Tibial artery (tissue), 4 donors: ENCODE measurements at regions not wholly inside any gene's neighbourhood (a gene's known extent, or its start where the extent isn't known, plus 50 kb on each side); places are given as distances from the start of the nearest gene placed in this dataset.

Source experiments
- DNase-seq, 2 donors: peaks; one replicate each; pipeline ENCODE4 v3.0.0-alpha.2; 2019
- H3K27ac ChIP-seq, 2 donors: fragments of 200-600 bp; sonication (generic) in 1 of 2; 1 replicate in 1 of 2; 2 replicates in 1 of 2; pipeline ENCODE4 v1.5.1; 2018 to 2019; ENCODE audit warnings: mild to moderate bottlenecking in 1 of 2
- H3K27me3 ChIP-seq, 2 donors: fragments of 200-600 bp; sonication (generic) in 1 of 2; one replicate each; pipeline versions ENCODE4 v1.5.1 to v1.6.0; 2016 to 2019
- H3K36me3 ChIP-seq, 3 donors: fragments of 200-600 bp; sonication (generic) in 2 of 3; one replicate each; pipeline ENCODE4 v1.5.1; 2016 to 2019; ENCODE audit warnings: mild to moderate bottlenecking in 2 of 3
- H3K4me1 ChIP-seq, 4 donors: fragments of 200-600 bp; sonication (generic) in 2 of 4; 1 replicate in 3 of 4; 2 replicates in 1 of 4; pipeline ENCODE4 v1.5.1; 2016 to 2019
- H3K4me3 ChIP-seq, 2 donors: fragments of 200-600 bp; sonication (generic) in 1 of 2; 1 replicate in 1 of 2; 2 replicates in 1 of 2; pipeline ENCODE4 v1.5.1; 2018 to 2019; ENCODE audit warnings: mild to moderate bottlenecking in 2 of 2
- H3K9me3 ChIP-seq, 3 donors: fragments of 200-600 bp; sonication (generic) in 1 of 3; one replicate each; pipeline ENCODE4 v1.5.1; 2016 to 2019
- intact Hi-C: fragments of 100-400 bp; cut with DNase I; formaldehyde crosslinking; loops from one replicate; pipeline ENCODE4 v1.15.0; 2023; ENCODE audit warnings: low total_unique reads
- TF ChIP-seq, protein P1 (sequence below), 2 experiments: fragments of 200-600 bp in 1 of 2; fragments of 450-650 bp in 1 of 2; IDR thresholded peaks; one replicate each; pipeline ENCODE4 v1.5.1; 2017 to 2019; ENCODE audit warnings: antibody characterized with exemption in 2 of 2, mild to moderate bottlenecking in 1 of 2, moderate library complexity in 1 of 2

DNA sequence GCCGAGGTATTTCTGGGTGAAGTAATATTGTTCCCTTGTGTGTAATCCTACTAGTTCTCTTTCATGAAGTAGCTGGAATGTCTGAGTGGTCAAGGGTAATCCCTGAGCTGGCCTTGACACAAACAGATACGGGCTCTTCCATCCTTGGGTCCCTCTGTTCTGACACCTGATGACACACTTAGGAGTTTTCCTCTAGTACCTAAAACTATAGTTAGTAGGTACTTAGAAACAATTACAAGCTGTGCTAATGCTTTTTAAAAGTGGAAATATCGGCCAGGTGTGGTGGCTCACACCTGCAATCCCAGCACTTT lies 59.2 kb upstream of the IL1R1 start:
- no peaks in the 10 kb centered on the region for H3K36me3 ChIP-seq
- H3K4me3 ChIP-seq, result no peak overlapping the region
- intact Hi-C loops, result no loop called here
- TF ChIP-seq, protein P1, sequence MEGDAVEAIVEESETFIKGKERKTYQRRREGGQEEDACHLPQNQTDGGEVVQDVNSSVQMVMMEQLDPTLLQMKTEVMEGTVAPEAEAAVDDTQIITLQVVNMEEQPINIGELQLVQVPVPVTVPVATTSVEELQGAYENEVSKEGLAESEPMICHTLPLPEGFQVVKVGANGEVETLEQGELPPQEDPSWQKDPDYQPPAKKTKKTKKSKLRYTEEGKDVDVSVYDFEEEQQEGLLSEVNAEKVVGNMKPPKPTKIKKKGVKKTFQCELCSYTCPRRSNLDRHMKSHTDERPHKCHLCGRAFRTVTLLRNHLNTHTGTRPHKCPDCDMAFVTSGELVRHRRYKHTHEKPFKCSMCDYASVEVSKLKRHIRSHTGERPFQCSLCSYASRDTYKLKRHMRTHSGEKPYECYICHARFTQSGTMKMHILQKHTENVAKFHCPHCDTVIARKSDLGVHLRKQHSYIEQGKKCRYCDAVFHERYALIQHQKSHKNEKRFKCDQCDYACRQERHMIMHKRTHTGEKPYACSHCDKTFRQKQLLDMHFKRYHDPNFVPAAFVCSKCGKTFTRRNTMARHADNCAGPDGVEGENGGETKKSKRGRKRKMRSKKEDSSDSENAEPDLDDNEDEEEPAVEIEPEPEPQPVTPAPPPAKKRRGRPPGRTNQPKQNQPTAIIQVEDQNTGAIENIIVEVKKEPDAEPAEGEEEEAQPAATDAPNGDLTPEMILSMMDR (IDR thresholded peaks at IDR 0.05), result no peak
- peak overlapping the region; percentile 21 to 46 for H3K27ac ChIP-seq
- no peak for DNase-seq
- no peaks in the 10 kb centered on the region for H3K9me3 ChIP-seq
- H3K4me1 ChIP-seq, result peaks cover 0 to 22% (median 5%) of the 10 kb centered on the region in 4 donors
- H3K27me3 ChIP-seq, result no peaks in the 10 kb centered on the region

- H3K4me1 ChIP-seq, result peaks cover 0 to 22% (median 5%) of the 10 kb centered on the region in 4 donors
- H3K36me3 ChIP-seq, result no peaks in the 10 kb centered on the region
- DNase-seq, result no peak
- TF ChIP-seq, protein P1 (IDR thresholded peaks at IDR 0.05), result no peak
- no peak overlapping the region for H3K4me3 ChIP-seq
- no peaks in the 10 kb centered on the region for H3K9me3 ChIP-seq
- intact Hi-C loops, result no loop called here
- no peaks in the 10 kb centered on the region for H3K27me3 ChIP-seq
- H3K27ac ChIP-seq, result no peak overlapping the region
These were observed 57.9 kb upstream of the IL1R1 start for GRCh38 chr2:102084651-102085050.

DNA sequence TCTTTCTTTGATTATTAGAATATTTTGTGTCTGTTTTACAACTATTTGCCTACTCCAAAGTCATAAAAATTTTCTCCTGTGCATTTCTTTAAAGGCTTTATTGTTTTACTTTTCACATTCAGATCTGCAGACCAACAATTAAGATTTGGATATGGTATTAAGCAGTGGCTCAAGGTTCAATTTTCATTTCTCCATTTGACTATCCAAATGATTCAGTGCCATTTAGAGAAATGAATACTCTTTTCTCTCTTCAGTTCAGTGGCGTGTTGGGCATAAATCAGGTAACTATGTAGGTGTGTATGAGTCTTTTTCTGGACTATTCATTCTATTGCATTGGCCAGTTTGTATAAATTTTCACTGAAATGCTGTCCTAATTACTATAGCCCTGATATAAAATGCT lies 57.3 kb upstream of the IL1R1 start:
- intact Hi-C loops, result no loop called here
- no peak overlapping the region for H3K27ac ChIP-seq

DNA sequence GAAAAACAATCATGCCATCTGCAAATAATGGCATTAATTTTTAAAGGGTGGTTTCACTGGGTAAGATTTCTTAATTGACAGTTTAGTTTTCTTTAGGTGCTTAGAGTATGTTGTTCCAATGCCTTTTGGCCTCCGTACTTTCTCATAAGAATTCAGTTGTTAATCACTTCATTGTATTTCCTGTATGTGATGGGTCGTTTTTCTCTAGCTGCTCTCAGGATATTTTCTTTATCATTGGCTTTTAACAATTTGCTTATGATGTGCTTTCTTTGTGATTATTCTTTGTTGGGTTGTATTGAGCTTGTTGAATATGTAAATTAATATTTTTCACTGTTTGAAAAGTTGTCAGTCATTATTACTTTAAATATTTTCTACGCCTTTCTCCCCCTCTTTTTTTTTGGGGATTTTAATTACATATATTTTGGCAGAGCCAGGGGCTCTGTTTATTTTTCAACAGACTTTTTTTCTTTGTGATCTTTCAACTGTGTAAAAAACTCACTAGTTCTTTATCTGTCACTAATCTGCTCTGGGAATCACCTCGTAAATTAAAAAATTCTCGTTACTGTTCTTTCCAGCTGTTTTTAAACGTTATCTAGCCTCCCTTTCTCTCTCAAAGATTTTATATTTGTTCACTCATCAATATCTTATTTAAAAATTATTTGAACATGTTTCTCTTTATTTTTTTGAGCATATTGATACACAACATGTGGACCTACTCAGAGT lies 56.2 kb upstream of the IL1R1 start:
- Histone ChIP-seq H3K27me3 (no peaks in the 10 kb centered on the region), H3K27ac (no peak overlapping the region), H3K9me3 (no peaks in the 10 kb centered on the region), H3K36me3 (no peaks in the 10 kb centered on the region), H3K4me1 (peaks cover 0 to 22% (median 5%) of the 10 kb centered on the region in 4 donors), H3K4me3 (no peak overlapping the region)
- no peak for DNase-seq
- TF ChIP-seq, protein P1 (IDR thresholded peaks at IDR 0.05), result no peak
- intact Hi-C loops, result no loop called here

More for the DNA sequence above, 57.3 kb upstream of the IL1R1 start:
- Histone ChIP-seq H3K4me3 (no peak overlapping the region), H3K9me3 (no peaks in the 10 kb centered on the region), H3K4me1 (peaks cover 0 to 22% (median 5%) of the 10 kb centered on the region in 4 donors), H3K27me3 (no peaks in the 10 kb centered on the region), H3K36me3 (no peaks in the 10 kb centered on the region)
- DNase-seq, result no peak
- TF ChIP-seq, protein P1 (IDR thresholded peaks at IDR 0.05), result no peak

- no peaks in the 10 kb centered on the region for H3K9me3 ChIP-seq
- intact Hi-C loops, result no loop called here
- no peak for DNase-seq
- no peaks in the 10 kb centered on the region for H3K27me3 ChIP-seq
- H3K4me1 ChIP-seq, result peaks cover 0 to 2% (median 0%) of the 10 kb centered on the region in 4 donors
- no peak overlapping the region for H3K27ac ChIP-seq
- TF ChIP-seq, protein P1 (IDR thresholded peaks at IDR 0.05), result no peak
- no peak overlapping the region for H3K4me3 ChIP-seq
- H3K36me3 ChIP-seq, result no peaks in the 10 kb centered on the region
These were observed 51.4 kb upstream of the IL1R1 start for GRCh38 chr2:102091121-102091520.
